Vagina (tissue), 2 donors: ENCODE measurements at regions not wholly inside any gene's neighbourhood (a gene's known extent, or its start where the extent isn't known, plus 50 kb on each side); places are given as distances from the start of the nearest gene placed in this dataset.

ENCODE experiments used
- DNase-seq, 2 donors: peaks; one replicate each; pipeline ENCODE4 v3.0.0-alpha.2; 2017; ENCODE audit errors: extremely low spot score in 2 of 2
- H3K27ac ChIP-seq: fragments of 200-600 bp; sonication (generic); one replicate; pipeline ENCODE4 v1.5.1; 2019
- H3K27me3 ChIP-seq: fragments of 200-600 bp; sonication (generic); one replicate; pipeline ENCODE4 v1.5.1; 2019
- H3K36me3 ChIP-seq, 2 donors: fragments of 200-600 bp; sonication (generic); one replicate each; pipeline ENCODE4 v1.5.1; 2017 to 2019
- H3K4me1 ChIP-seq: fragments of 200-600 bp; sonication (generic); one replicate; pipeline ENCODE4 v1.5.1; 2019
- H3K4me3 ChIP-seq, 2 donors: fragments of 200-600 bp; sonication (generic); 1 replicate in 1 of 2; 2 replicates in 1 of 2; pipeline ENCODE4 v1.5.1; 2016 to 2019
- H3K9me3 ChIP-seq: fragments of 200-600 bp; sonication (generic); one replicate; pipeline ENCODE4 v1.5.1; 2019
- POLR2A ChIP-seq, 2 donors: fragments of 450-650 bp; IDR thresholded peaks; one replicate each; pipeline ENCODE4 v1.6.1; 2017; ENCODE audit warnings: antibody characterized with exemption in 2 of 2, mild to moderate bottlenecking in 2 of 2, moderate library complexity in 2 of 2
- POLR2AphosphoS5 ChIP-seq, 2 donors: sonication (generic); formaldehyde crosslinking; IDR thresholded peaks; one replicate each; pipeline ENCODE4 v1.9.0; 2017; ENCODE audit warnings: antibody characterized with exemption in 2 of 2, mild to moderate bottlenecking in 2 of 2, low read depth in 1 of 2; ENCODE audit not compliant: insufficient read depth in 1 of 2
- intact Hi-C: fragments of 100-400 bp; cut with DNase I; formaldehyde crosslinking; loops from one replicate; pipeline ENCODE4 v1.15.1; 2023
- TF ChIP-seq, protein P1 (sequence below), 3 experiments: fragments of 450-650 bp in 2 of 3; fragments of 200-600 bp in 1 of 3; sonication (generic) in 1 of 3; IDR thresholded peaks; one replicate each; pipeline ENCODE4 v1.5.1; 2017 to 2019; ENCODE audit warnings: antibody characterized with exemption in 3 of 3, mild to moderate bottlenecking in 2 of 3, moderate library complexity in 2 of 3

DNA sequence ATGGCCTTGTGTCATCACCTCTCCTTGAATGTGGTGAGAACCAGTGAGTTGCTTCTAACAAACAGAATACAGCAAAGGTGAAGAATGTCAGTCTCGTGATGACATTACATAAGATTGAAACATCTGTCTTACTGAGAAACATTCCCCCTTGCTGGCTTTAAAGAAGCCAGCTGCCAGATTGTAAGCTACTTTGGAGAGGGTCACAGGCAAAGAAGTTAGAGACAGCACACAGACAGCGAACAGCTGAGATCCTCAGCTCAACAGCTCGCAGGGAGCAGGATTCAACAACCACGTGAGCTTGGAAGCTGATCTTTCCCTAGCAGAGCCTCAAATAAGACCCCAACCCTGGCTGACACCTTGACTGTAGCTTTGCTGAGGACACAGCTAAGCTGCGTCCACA lies 367.9 kb downstream of the LIG4 start:
- no peak for DNase-seq
- intact Hi-C loops: no loop called here
- TF ChIP-seq, protein P1, sequence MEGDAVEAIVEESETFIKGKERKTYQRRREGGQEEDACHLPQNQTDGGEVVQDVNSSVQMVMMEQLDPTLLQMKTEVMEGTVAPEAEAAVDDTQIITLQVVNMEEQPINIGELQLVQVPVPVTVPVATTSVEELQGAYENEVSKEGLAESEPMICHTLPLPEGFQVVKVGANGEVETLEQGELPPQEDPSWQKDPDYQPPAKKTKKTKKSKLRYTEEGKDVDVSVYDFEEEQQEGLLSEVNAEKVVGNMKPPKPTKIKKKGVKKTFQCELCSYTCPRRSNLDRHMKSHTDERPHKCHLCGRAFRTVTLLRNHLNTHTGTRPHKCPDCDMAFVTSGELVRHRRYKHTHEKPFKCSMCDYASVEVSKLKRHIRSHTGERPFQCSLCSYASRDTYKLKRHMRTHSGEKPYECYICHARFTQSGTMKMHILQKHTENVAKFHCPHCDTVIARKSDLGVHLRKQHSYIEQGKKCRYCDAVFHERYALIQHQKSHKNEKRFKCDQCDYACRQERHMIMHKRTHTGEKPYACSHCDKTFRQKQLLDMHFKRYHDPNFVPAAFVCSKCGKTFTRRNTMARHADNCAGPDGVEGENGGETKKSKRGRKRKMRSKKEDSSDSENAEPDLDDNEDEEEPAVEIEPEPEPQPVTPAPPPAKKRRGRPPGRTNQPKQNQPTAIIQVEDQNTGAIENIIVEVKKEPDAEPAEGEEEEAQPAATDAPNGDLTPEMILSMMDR (IDR thresholded peaks at IDR 0.05): no peak
- no peak for TF ChIP-seq POLR2AphosphoS5 (IDR thresholded peaks at IDR 0.05; ENCODE audit: insufficient read depth in 1 of 2, low read depth in 1 of 2)
- no peak for TF ChIP-seq POLR2A (IDR thresholded peaks at IDR 0.05)
- H3K4me1 ChIP-seq: no peaks in the 10 kb centered on the region
- no peaks in the 10 kb centered on the region for H3K9me3 ChIP-seq
- no peak overlapping the region for H3K4me3 ChIP-seq
- H3K27ac ChIP-seq: no peak overlapping the region
- H3K36me3 ChIP-seq: no peaks in the 10 kb centered on the region
- H3K27me3 ChIP-seq: no peaks in the 10 kb centered on the region

GRCh38 chr13:107846642-107847041 lies 368.7 kb downstream of the LIG4 start:
- no peaks in the 10 kb centered on the region for H3K4me1 ChIP-seq
- TF ChIP-seq, protein P1 (IDR thresholded peaks at IDR 0.05): no peak
- TF ChIP-seq POLR2A (IDR thresholded peaks at IDR 0.05) (no peak), POLR2AphosphoS5 (IDR thresholded peaks at IDR 0.05; ENCODE audit: insufficient read depth in 1 of 2, low read depth in 1 of 2) (no peak)
- H3K36me3 ChIP-seq: no peaks in the 10 kb centered on the region
- H3K27me3 ChIP-seq: no peaks in the 10 kb centered on the region
- H3K27ac ChIP-seq: no peak overlapping the region
- H3K4me3 ChIP-seq: no peak overlapping the region
- no peak for DNase-seq
- intact Hi-C loops: no loop called here
- no peaks in the 10 kb centered on the region for H3K9me3 ChIP-seq

- Histone ChIP-seq H3K4me3 (no peak overlapping the region), H3K27ac (no peak overlapping the region), H3K4me1 (no peaks in the 10 kb centered on the region), H3K27me3 (no peaks in the 10 kb centered on the region), H3K36me3 (no peaks in the 10 kb centered on the region), H3K9me3 (no peaks in the 10 kb centered on the region)
- DNase-seq: no peak
- intact Hi-C loops: no loop called here
- TF ChIP-seq, protein P1 (IDR thresholded peaks at IDR 0.05): no peak
- TF ChIP-seq POLR2AphosphoS5 (IDR thresholded peaks at IDR 0.05; ENCODE audit: insufficient read depth in 1 of 2, low read depth in 1 of 2) (no peak), POLR2A (IDR thresholded peaks at IDR 0.05) (no peak)
These were observed 369.4 kb downstream of the LIG4 start for GRCh38 chr13:107845911-107846310.

GRCh38 chr13:107843681-107844080 lies 371.7 kb downstream of the LIG4 start:
- TF ChIP-seq, protein P1 (IDR thresholded peaks at IDR 0.05): no peak
- TF ChIP-seq POLR2AphosphoS5 (IDR thresholded peaks at IDR 0.05; ENCODE audit: insufficient read depth in 1 of 2, low read depth in 1 of 2) (no peak), POLR2A (IDR thresholded peaks at IDR 0.05) (no peak)
- Histone ChIP-seq H3K9me3 (no peaks in the 10 kb centered on the region), H3K4me3 (no peak overlapping the region), H3K27me3 (no peaks in the 10 kb centered on the region), H3K4me1 (no peaks in the 10 kb centered on the region), H3K27ac (no peak overlapping the region), H3K36me3 (no peaks in the 10 kb centered on the region)
- no peak for DNase-seq
- intact Hi-C loops: no loop called here

GRCh38 chr13:107843281-107843680 lies 372.1 kb downstream of the LIG4 start:
- Histone ChIP-seq H3K9me3 (no peaks in the 10 kb centered on the region), H3K27me3 (no peaks in the 10 kb centered on the region), H3K27ac (no peak overlapping the region), H3K36me3 (no peaks in the 10 kb centered on the region), H3K4me1 (no peaks in the 10 kb centered on the region), H3K4me3 (no peak overlapping the region)
- TF ChIP-seq, protein P1 (IDR thresholded peaks at IDR 0.05): no peak
- TF ChIP-seq POLR2AphosphoS5 (IDR thresholded peaks at IDR 0.05; ENCODE audit: insufficient read depth in 1 of 2, low read depth in 1 of 2): no peak
- no peak for TF ChIP-seq POLR2A (IDR thresholded peaks at IDR 0.05)
- intact Hi-C loops: no loop called here
- no peak for DNase-seq
